ENCODE measurements at regions not wholly inside any gene's neighbourhood (a gene's known extent, or its start where the extent isn't known, plus 50 kb on each side); places are given as distances from the start of the nearest gene placed in this dataset.
A peak's percentile ranks its signal among the peaks of the same experiment; 100 is the strongest.

GRCh38 chr18:32548688-32549087 is 78.0 kb upstream of the GAREM1 start:
- Histone ChIP-seq H3K36me3 (no peaks in the 10 kb centered on the region), H3K4me3 (no peak overlapping the region), H2AFZ (replicated peaks) (no peak overlapping the region), H3K9me3 (ENCODE audit: low read depth) (no peaks in the 10 kb centered on the region), H3K4me2 (peak overlapping the region; percentile 70), H3K27ac (peak overlapping the region; percentile 69), H3K9ac (no peak overlapping the region), H3K4me1 (peaks cover 35% of the 10 kb centered on the region), H3K79me2 (ENCODE audit: low read depth) (no peaks in the 10 kb centered on the region), H4K20me1 (ENCODE audit: low read depth) (peaks cover 16% of the 10 kb centered on the region), H3K27me3 (peaks cover 6% of the 10 kb centered on the region), H3F3A (ENCODE audit: low read depth) (peaks cover 59% of the 10 kb centered on the region)
- DNase-seq (ENCODE audit: low spot score) = peak; percentile 93
- Mint-ChIP-seq H3K27me3 (ENCODE audit: insufficient read depth, low read depth) (peaks cover 10% of the 10 kb centered on the region), H3K9me3 (no peaks in the 10 kb centered on the region), H3K4me1 (peaks cover 31% of the 10 kb centered on the region), H3K4me3 (peak overlapping the region; percentile 42), H3K36me3 (no peaks in the 10 kb centered on the region), H3K27ac (peak overlapping the region; percentile 65)
- TF ChIP-seq EZH2 (IDR thresholded peaks at IDR 0.05) = no peak
- peak; percentile 90 for TF ChIP-seq EZH2phosphoT487 (IDR thresholded peaks at IDR 0.05)

DNA sequence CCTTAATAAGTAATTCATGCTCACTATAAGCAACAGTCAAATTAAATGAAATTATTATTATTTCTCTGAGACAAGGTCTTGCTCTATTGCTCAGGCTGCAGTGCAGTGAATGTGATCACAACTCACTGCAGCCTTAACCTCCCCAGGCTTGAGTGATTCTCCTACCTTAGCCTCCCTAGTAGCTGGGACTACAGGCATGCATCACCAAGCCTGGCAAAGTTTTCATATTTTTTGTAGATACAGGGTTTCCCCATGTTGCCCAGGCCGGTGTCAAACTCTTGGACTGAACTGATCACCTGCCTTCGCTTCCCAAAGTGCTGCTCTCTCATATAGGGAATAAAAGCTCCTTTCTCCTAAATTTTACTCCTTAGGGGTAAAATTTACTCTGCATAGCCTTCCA is 74.9 kb upstream of the GAREM1 start:
- no peaks in the 10 kb centered on the region for H3K36me3 ChIP-seq
- no peak overlapping the region for H3K9ac ChIP-seq
- H3K27me3 ChIP-seq = no peaks in the 10 kb centered on the region
- H3K9me3 Mint-ChIP-seq = no peaks in the 10 kb centered on the region
- H3K27ac ChIP-seq = no peak overlapping the region
- peaks cover 5% of the 10 kb centered on the region for H3K27me3 Mint-ChIP-seq (ENCODE audit: insufficient read depth, low read depth)
- H3K4me3 Mint-ChIP-seq = no peak overlapping the region
- no peak overlapping the region for H3K4me3 ChIP-seq
- no peak overlapping the region for H3K27ac Mint-ChIP-seq
- no peak overlapping the region for H3K4me2 ChIP-seq
- H3F3A ChIP-seq (ENCODE audit: low read depth) = peaks cover 34% of the 10 kb centered on the region
- no peak overlapping the region for H2AFZ ChIP-seq (replicated peaks)
- H3K4me1 ChIP-seq = peaks cover 25% of the 10 kb centered on the region
- H3K79me2 ChIP-seq (ENCODE audit: low read depth) = no peaks in the 10 kb centered on the region
- H3K36me3 Mint-ChIP-seq = no peaks in the 10 kb centered on the region
- TF ChIP-seq EZH2 (IDR thresholded peaks at IDR 0.05) (no peak), EZH2phosphoT487 (IDR thresholded peaks at IDR 0.05) (no peak), CTCF (IDR thresholded peaks at IDR 0.05) (no peak)
- H3K4me1 Mint-ChIP-seq = peaks cover 21% of the 10 kb centered on the region
- DNase-seq (ENCODE audit: low spot score) = no peak
- no peaks in the 10 kb centered on the region for H3K9me3 ChIP-seq (ENCODE audit: low read depth)
- H4K20me1 ChIP-seq (ENCODE audit: low read depth) = peaks cover 10% of the 10 kb centered on the region

- Histone ChIP-seq H3K4me1 (peaks cover 20% of the 10 kb centered on the region), H3K9ac (no peak overlapping the region), H2AFZ (replicated peaks) (no peak overlapping the region), H3K4me3 (no peak overlapping the region), H3K9me3 (ENCODE audit: low read depth) (no peaks in the 10 kb centered on the region), H3K27me3 (no peaks in the 10 kb centered on the region), H3K27ac (no peak overlapping the region), H3K4me2 (no peak overlapping the region), H3K36me3 (no peaks in the 10 kb centered on the region), H4K20me1 (ENCODE audit: low read depth) (peaks cover 6% of the 10 kb centered on the region), H3K79me2 (ENCODE audit: low read depth) (no peaks in the 10 kb centered on the region), H3F3A (ENCODE audit: low read depth) (peaks cover 20% of the 10 kb centered on the region)
- no peak overlapping the region for H3K27ac Mint-ChIP-seq
- peaks cover 18% of the 10 kb centered on the region for H3K4me1 Mint-ChIP-seq
- no peak for TF ChIP-seq EZH2phosphoT487 (IDR thresholded peaks at IDR 0.05)
- DNase-seq (ENCODE audit: low spot score) = no peak
- peaks cover 2% of the 10 kb centered on the region for H3K27me3 Mint-ChIP-seq (ENCODE audit: insufficient read depth, low read depth)
- H3K36me3 Mint-ChIP-seq = no peaks in the 10 kb centered on the region
- H3K9me3 Mint-ChIP-seq = no peaks in the 10 kb centered on the region
- H3K4me3 Mint-ChIP-seq = no peak overlapping the region
These were observed 73.4 kb upstream of the GAREM1 start for GRCh38 chr18:32544088-32544487.

DNA sequence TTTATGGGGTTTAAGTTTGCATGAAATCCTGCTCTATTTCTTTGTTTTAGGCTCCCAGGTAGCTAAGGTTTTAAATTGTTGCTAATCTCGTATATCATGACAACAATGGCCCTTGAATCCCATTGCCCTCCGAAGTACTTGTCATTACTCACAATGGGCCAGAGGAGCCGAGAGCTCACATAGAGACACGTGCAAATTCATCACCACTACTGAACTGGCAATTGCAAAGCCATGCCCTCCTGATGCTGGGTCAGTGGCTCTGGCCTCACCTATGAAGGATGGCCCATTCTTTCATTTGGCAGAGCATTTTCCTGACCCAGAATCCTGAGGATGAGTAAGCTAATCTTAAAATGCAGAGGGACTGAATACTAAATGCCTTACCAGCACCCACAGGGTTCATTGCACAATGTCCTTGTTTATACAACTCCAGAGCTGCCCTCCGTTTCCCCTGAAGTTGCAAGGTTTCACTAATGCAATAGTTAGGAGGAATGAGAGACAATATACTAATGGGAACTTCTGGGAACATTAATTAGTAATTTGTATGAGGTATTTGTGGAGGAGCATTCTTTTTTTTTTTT is 71.6 kb upstream of the GAREM1 start:
- Histone ChIP-seq H2AFZ (replicated peaks) (no peak overlapping the region), H3K9me3 (ENCODE audit: low read depth) (no peaks in the 10 kb centered on the region), H4K20me1 (ENCODE audit: low read depth) (no peaks in the 10 kb centered on the region), H3K4me3 (no peak overlapping the region), H3K4me1 (peaks cover 7% of the 10 kb centered on the region), H3F3A (ENCODE audit: low read depth) (peaks cover 3% of the 10 kb centered on the region), H3K4me2 (no peak overlapping the region), H3K36me3 (no peaks in the 10 kb centered on the region), H3K9ac (no peak overlapping the region), H3K27ac (no peak overlapping the region), H3K27me3 (no peaks in the 10 kb centered on the region), H3K79me2 (ENCODE audit: low read depth) (no peaks in the 10 kb centered on the region)
- TF ChIP-seq EZH2phosphoT487 (IDR thresholded peaks at IDR 0.05) (no peak), EZH2 (IDR thresholded peaks at IDR 0.05) (no peak), CTCF (IDR thresholded peaks at IDR 0.05) (no peak)
- Mint-ChIP-seq H3K36me3 (no peaks in the 10 kb centered on the region), H3K4me3 (no peak overlapping the region), H3K9me3 (no peaks in the 10 kb centered on the region), H3K27ac (peak overlapping the region; percentile 90), H3K4me1 (peaks cover 4% of the 10 kb centered on the region), H3K27me3 (ENCODE audit: insufficient read depth, low read depth) (peaks cover under 1% of the 10 kb centered on the region)
- DNase-seq (ENCODE audit: low spot score) = peak; percentile 13

All from neural progenitor cell (in vitro differentiated cells).